ENCODE measurements at regions not wholly inside any gene's neighbourhood (a gene's known extent, or its start where the extent isn't known, plus 50 kb on each side); places are given as distances from the start of the nearest gene placed in this dataset.

DNA sequence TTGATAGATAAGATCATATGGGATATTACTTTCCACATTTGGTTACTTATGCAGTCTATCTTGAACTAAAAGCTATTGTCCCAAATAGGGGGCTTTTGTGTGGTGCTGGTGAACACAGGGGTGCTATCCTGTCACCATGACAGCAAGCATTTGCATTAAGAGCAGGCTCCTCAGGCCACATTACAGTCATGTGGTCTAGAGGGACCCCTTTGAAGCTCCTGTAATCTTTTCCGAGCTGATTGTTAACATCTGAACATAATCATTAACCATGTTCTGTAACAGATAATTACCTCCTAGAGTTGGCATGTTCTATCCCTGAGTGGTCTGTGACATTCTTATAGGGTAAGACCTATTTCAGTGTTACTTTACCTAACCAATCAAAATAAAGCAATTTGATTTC, 178.8 kb downstream of the KTN1 start:
- Histone ChIP-seq H3K36me3 (replicated peaks in 1 of 2; ENCODE audit: control extremely low read depth in 1 of 2, control insufficient read depth in 1 of 2, extremely low read depth in 1 of 2, insufficient read depth in 2 of 2, low read length in 1 of 2) (no peaks in the 10 kb centered on the region), H3K9ac (ENCODE audit: low read length) (no peak overlapping the region), H3K4me1 (ENCODE audit: control insufficient read depth in 2 of 2, insufficient read depth in 2 of 2, low read length in 2 of 2) (no peaks in the 10 kb centered on the region), H3K27me3 (replicated peaks in 1 of 4; ENCODE audit: control extremely low read depth in 1 of 4, control insufficient read depth in 3 of 4, insufficient read depth in 4 of 4, low read length in 3 of 4) (no peaks in the 10 kb centered on the region), H3K4me2 (replicated peaks; ENCODE audit: low read depth, low read length, poor library complexity, severe bottlenecking) (no peak overlapping the region), H3K4me3 (ENCODE audit: control extremely low read depth in 1 of 5, extremely low read depth in 1 of 5, insufficient read depth in 1 of 5, low read depth in 2 of 5, low read length in 4 of 5) (no peak overlapping the region), H3K79me2 (ENCODE audit: control insufficient read depth, insufficient read depth, low read length) (no peaks in the 10 kb centered on the region), H3K9me3 (ENCODE audit: control extremely low read depth in 1 of 3, control insufficient read depth in 2 of 3, insufficient read depth in 1 of 3, low read length in 2 of 3) (no peaks in the 10 kb centered on the region), H4K20me1 (ENCODE audit: control insufficient read depth, insufficient read depth, low read length, poor library complexity, severe bottlenecking) (no peaks in the 10 kb centered on the region), H3K27ac (ENCODE audit: low read length in 2 of 2) (no peak overlapping the region), H2AFZ (ENCODE audit: insufficient read depth, low read depth, low read length, poor library complexity, severe bottlenecking) (no peak overlapping the region)
- Mint-ChIP-seq H3K27me3 (peaks cover 12% of the 10 kb centered on the region), H3K4me1 (no peaks in the 10 kb centered on the region), H3K27ac (no peak overlapping the region), H3K4me3 (no peak overlapping the region), H3K9me3 (ENCODE audit: insufficient read depth) (no peaks in the 10 kb centered on the region)
- CTCF ChIA-PET: no interaction called here
- ATAC-seq (ENCODE audit: low read depth): no peak
- POLR2A ChIA-PET: no interaction called here
- WGBS (ENCODE audit: insufficient coverage): no CpG with 5 or more reads among the region's 1 CpG
- TF ChIP-seq, protein P1, sequence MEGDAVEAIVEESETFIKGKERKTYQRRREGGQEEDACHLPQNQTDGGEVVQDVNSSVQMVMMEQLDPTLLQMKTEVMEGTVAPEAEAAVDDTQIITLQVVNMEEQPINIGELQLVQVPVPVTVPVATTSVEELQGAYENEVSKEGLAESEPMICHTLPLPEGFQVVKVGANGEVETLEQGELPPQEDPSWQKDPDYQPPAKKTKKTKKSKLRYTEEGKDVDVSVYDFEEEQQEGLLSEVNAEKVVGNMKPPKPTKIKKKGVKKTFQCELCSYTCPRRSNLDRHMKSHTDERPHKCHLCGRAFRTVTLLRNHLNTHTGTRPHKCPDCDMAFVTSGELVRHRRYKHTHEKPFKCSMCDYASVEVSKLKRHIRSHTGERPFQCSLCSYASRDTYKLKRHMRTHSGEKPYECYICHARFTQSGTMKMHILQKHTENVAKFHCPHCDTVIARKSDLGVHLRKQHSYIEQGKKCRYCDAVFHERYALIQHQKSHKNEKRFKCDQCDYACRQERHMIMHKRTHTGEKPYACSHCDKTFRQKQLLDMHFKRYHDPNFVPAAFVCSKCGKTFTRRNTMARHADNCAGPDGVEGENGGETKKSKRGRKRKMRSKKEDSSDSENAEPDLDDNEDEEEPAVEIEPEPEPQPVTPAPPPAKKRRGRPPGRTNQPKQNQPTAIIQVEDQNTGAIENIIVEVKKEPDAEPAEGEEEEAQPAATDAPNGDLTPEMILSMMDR (IDR thresholded peaks at IDR 0.05): no peak
- no peak for TF ChIP-seq EZH2 (IDR thresholded peaks at IDR 0.05; ENCODE audit: borderline replicate concordance, insufficient read depth, low read depth, low read length, poor library complexity, severe bottlenecking)
- no peak for DNase-seq
- intact Hi-C loops (cut with micrococcal nuclease): no loop called here

DNA sequence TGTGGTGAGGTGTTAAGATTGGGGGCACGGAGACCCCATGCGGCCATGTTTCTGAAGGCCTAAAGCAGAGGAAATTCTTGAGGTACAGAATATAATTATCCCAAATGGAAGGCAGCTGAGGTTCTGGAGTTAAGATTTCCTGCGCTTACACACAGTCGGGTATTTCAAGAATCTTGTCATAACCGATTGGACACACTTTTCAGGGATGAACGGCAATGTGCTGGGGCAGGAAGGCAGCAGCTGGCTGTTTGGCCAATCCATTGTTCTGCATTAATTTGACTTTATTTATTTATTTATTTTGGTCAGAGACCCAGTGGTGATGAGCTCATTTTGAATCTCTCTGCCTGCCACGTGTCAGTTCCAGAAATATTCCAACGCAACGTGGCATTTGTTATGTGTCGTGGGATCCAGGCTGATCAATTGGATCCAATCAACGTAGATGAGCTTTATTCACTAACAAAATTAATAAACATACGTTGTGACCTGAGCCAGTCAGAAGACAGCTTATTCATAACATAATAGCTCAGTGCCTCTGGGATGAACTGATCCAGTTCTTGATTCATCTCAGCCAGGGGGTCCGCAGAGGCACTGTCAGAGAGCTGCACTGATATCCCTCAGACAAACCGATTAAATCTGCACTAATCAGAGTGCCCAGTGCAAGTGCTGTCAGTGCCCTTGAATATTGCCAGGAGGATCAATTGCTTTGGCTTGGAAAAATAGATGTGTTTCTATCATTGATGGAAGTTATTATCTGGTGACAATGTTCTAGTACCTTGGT, 181.0 kb downstream of the KTN1 start:
- H3K4me1 ChIP-seq (ENCODE audit: control insufficient read depth in 2 of 2, insufficient read depth in 2 of 2, low read length in 2 of 2): no peaks in the 10 kb centered on the region
- H3K79me2 ChIP-seq (ENCODE audit: control insufficient read depth, insufficient read depth, low read length): no peaks in the 10 kb centered on the region
- 94% methylated on average over 12 of the region's 14 CpGs for WGBS (ENCODE audit: insufficient coverage)
- H3K27me3 ChIP-seq (replicated peaks in 1 of 4; ENCODE audit: control extremely low read depth in 1 of 4, control insufficient read depth in 3 of 4, insufficient read depth in 4 of 4, low read length in 3 of 4): no peaks in the 10 kb centered on the region
- no peaks in the 10 kb centered on the region for H3K9me3 Mint-ChIP-seq (ENCODE audit: insufficient read depth)
- DNase-seq (no peak), ATAC-seq (ENCODE audit: low read depth) (no peak)
- no peaks in the 10 kb centered on the region for H3K36me3 ChIP-seq (replicated peaks in 1 of 2; ENCODE audit: control extremely low read depth in 1 of 2, control insufficient read depth in 1 of 2, extremely low read depth in 1 of 2, insufficient read depth in 2 of 2, low read length in 1 of 2)
- H3K4me3 ChIP-seq (ENCODE audit: control extremely low read depth in 1 of 5, extremely low read depth in 1 of 5, insufficient read depth in 1 of 5, low read depth in 2 of 5, low read length in 4 of 5): no peak overlapping the region
- no peak overlapping the region for H2AFZ ChIP-seq (ENCODE audit: insufficient read depth, low read depth, low read length, poor library complexity, severe bottlenecking)
- CTCF ChIA-PET: no interaction called here
- peaks cover 15% of the 10 kb centered on the region for H3K27me3 Mint-ChIP-seq
- no peak overlapping the region for H3K27ac Mint-ChIP-seq
- intact Hi-C loops (cut with micrococcal nuclease): no loop called here
- no peaks in the 10 kb centered on the region for H3K4me1 Mint-ChIP-seq
- no peak overlapping the region for H3K4me2 ChIP-seq (replicated peaks; ENCODE audit: low read depth, low read length, poor library complexity, severe bottlenecking)
- TF ChIP-seq EZH2 (IDR thresholded peaks at IDR 0.05; ENCODE audit: borderline replicate concordance, insufficient read depth, low read depth, low read length, poor library complexity, severe bottlenecking): no peak
- TF ChIP-seq, protein P1 (IDR thresholded peaks at IDR 0.05): no peak
- no peak overlapping the region for H3K4me3 Mint-ChIP-seq
- no peak overlapping the region for H3K27ac ChIP-seq (ENCODE audit: low read length in 2 of 2)
- H4K20me1 ChIP-seq (ENCODE audit: control insufficient read depth, insufficient read depth, low read length, poor library complexity, severe bottlenecking): no peaks in the 10 kb centered on the region
- POLR2A ChIA-PET: no interaction called here
- no peak overlapping the region for H3K9ac ChIP-seq (ENCODE audit: low read length)
- no peaks in the 10 kb centered on the region for H3K9me3 ChIP-seq (ENCODE audit: control extremely low read depth in 1 of 3, control insufficient read depth in 2 of 3, insufficient read depth in 1 of 3, low read length in 2 of 3)

Measured in B cell (primary cell).